GM23248 (cell line): ENCODE measurements at regions not wholly inside any gene's neighbourhood (a gene's known extent, or its start where the extent isn't known, plus 50 kb on each side); places are given as distances from the start of the nearest gene placed in this dataset.
"Not testable (repeated sequence)": the region's sequence is repeated elsewhere in the genome, so short reads cannot be mapped to it uniquely, and the experiment has no call there.

Experiments used
- DNase-seq: peaks from one replicate; pipeline ENCODE4 v3.0.0-alpha.2; 2015
- H2AFZ ChIP-seq: fragments of 200-600 bp; sonication (generic); 2 replicates; pipeline ENCODE4 v1.6.1; 2016; ENCODE audit warnings: antibody characterized with exemption
- H3F3A ChIP-seq: fragments of 200-600 bp; sonication (generic); 2 replicates; pipeline ENCODE4 v1.6.1; 2016; ENCODE audit warnings: mild to moderate bottlenecking, antibody characterized with exemption, mixed run types; ENCODE audit not compliant: insufficient read depth
- H3K27ac ChIP-seq: fragments of 200-600 bp; sonication (generic); 2 replicates; pipeline ENCODE4 v1.5.1; 2016; ENCODE audit warnings: mild to moderate bottlenecking
- H3K27me3 ChIP-seq: fragments of 200-600 bp; sonication (generic); replicated peaks from 2 replicates; pipeline ENCODE4 v1.6.1; 2016; ENCODE audit warnings: mild to moderate bottlenecking; ENCODE audit not compliant: insufficient read depth
- H3K36me3 ChIP-seq: fragments of 200-600 bp; sonication (generic); 2 replicates; pipeline ENCODE4 v1.6.1; 2016; ENCODE audit warnings: low read depth, mild to moderate bottlenecking
- H3K4me1 ChIP-seq: fragments of 200-600 bp; sonication (generic); 2 replicates; pipeline ENCODE4 v1.6.1; 2016; ENCODE audit warnings: mild to moderate bottlenecking; ENCODE audit not compliant: insufficient read depth
- H3K4me2 ChIP-seq: fragments of 200-600 bp; sonication (generic); one replicate; pipeline ENCODE4 v1.6.1; 2016; ENCODE audit warnings: mild to moderate bottlenecking; ENCODE audit not compliant: unreplicated experiment
- H3K4me3 ChIP-seq: fragments of 200-600 bp; sonication (generic); 2 replicates; pipeline ENCODE4 v1.5.1; 2016; ENCODE audit warnings: mild to moderate bottlenecking
- H3K79me2 ChIP-seq: fragments of 200-600 bp; sonication (generic); 2 replicates; pipeline ENCODE4 v1.6.1; 2016; ENCODE audit warnings: mild to moderate bottlenecking; ENCODE audit not compliant: insufficient read depth
- H3K9ac ChIP-seq: fragments of 200-600 bp; sonication (generic); 2 replicates; pipeline ENCODE4 v1.6.1; 2016; ENCODE audit warnings: mild to moderate bottlenecking
- H3K9me2 ChIP-seq: fragments of 200-600 bp; sonication (generic); 2 replicates; pipeline ENCODE4 v1.6.1; 2016; ENCODE audit warnings: mixed run types, mild to moderate bottlenecking, moderate library complexity; ENCODE audit not compliant: insufficient read depth
- H3K9me3 ChIP-seq: fragments of 200-600 bp; sonication (generic); one replicate; pipeline ENCODE4 v1.6.1; 2017; ENCODE audit warnings: low read depth
- H4K20me1 ChIP-seq: fragments of 200-600 bp; sonication (generic); 2 replicates; pipeline ENCODE4 v1.6.0; 2016; ENCODE audit not compliant: insufficient read depth
- EZH2 ChIP-seq: fragments of 200-600 bp; sonication (generic); IDR thresholded peaks from 2 replicates; pipeline ENCODE4 v1.6.1; 2018; ENCODE audit warnings: antibody characterized with exemption, mild to moderate bottlenecking; ENCODE audit not compliant: insufficient read depth, poor library complexity, severe bottlenecking
- EZH2phosphoT487 ChIP-seq: fragments of 200-600 bp; sonication (generic); IDR thresholded peaks from 2 replicates; pipeline ENCODE4 v1.6.1; 2018; ENCODE audit warnings: antibody characterized with exemption, moderate library complexity, mild to moderate bottlenecking, low read depth; ENCODE audit not compliant: insufficient read depth
- WGBS, 2 experiments: methylation state at CpG; one replicate each; pipeline ENCODE4 v1.1.6; 2015 to 2017; ENCODE audit warnings: low lambda C conversion rate in 2 of 2, low coverage in 1 of 2; ENCODE audit errors: missing lambda C conversion rate in 2 of 2; 5-methylcytosine and 5-hydroxymethylcytosine counted together
- in situ Hi-C: fragments of 300-500 bp; cut with MboI; formaldehyde crosslinking; loops from 2 replicates; pipeline ENCODE4 v1.15.0; 2020

DNA sequence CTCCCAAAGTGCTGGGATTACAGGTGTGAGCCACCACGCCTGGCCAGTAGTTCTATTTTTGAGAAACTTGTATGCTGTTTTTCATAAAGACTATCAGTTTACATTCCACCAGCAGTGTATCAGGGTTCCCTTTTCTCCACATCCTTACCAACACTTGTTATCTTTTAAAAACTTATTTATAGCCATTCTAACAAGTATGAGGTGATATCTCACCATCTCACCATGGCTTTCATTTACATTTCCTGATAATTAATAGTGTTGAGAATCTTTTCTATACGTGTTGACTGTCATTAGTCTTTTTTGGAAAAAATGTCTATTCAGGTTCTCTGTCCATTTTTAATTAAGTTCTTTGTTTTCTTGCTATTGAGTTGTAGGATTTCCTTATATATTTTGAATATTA, 416.1 kb downstream of the NEBL start:
- TF ChIP-seq EZH2 (no peak), EZH2phosphoT487 (no peak)
- H3K4me3 ChIP-seq: no peak overlapping the region
- no peak overlapping the region for H3K27ac ChIP-seq
- H4K20me1 ChIP-seq: no peaks in the 10 kb centered on the region
- no peaks in the 10 kb centered on the region for H3K36me3 ChIP-seq
- H3K4me2 ChIP-seq: no peak overlapping the region
- no peaks in the 10 kb centered on the region for H3K9me2 ChIP-seq
- WGBS, 2 experiments: 16 to 25% methylated on average over 2 of the region's 2 CpGs
- DNase-seq: no peak
- H3K27me3 ChIP-seq: no peaks in the 10 kb centered on the region
- H3F3A ChIP-seq: no peaks in the 10 kb centered on the region
- in situ Hi-C loops: no loop called here
- H2AFZ ChIP-seq: no peak overlapping the region
- no peaks in the 10 kb centered on the region for H3K4me1 ChIP-seq
- no peaks in the 10 kb centered on the region for H3K79me2 ChIP-seq
- H3K9ac ChIP-seq: no peak overlapping the region
- no peaks in the 10 kb centered on the region for H3K9me3 ChIP-seq

DNA sequence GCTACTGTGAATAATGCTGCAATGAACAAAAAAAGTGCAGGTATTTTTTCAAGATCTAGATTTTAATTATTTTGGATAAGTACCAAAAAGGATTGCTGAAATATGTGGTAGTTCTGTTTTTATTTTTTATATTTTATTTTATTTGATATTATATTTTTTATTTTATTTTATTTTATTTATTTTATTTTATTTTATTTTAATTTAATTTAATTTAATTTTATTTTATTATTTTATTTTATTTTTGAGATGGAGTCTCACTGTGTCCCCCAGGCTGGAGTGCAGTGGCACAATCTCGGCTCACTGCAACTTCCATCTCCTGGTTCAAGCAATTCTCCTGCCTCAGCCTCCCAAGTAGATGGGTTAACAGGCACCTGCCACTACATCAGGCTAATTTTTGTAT, 416.5 kb downstream of the NEBL start:
- H3K4me3 ChIP-seq, H3K27me3 ChIP-seq, H3K36me3 ChIP-seq, H3K4me1 ChIP-seq, H3K79me2 ChIP-seq, H3K9me2 ChIP-seq, in situ Hi-C loops, H3K9ac ChIP-seq, H3F3A ChIP-seq, H2AFZ ChIP-seq, H3K4me2 ChIP-seq, H4K20me1 ChIP-seq, H3K27ac ChIP-seq, H3K9me3 ChIP-seq, DNase-seq: not testable (repeated sequence)
- WGBS, 2 experiments: 20 to 48% methylated on average over 1 of the region's 1 CpG

DNA sequence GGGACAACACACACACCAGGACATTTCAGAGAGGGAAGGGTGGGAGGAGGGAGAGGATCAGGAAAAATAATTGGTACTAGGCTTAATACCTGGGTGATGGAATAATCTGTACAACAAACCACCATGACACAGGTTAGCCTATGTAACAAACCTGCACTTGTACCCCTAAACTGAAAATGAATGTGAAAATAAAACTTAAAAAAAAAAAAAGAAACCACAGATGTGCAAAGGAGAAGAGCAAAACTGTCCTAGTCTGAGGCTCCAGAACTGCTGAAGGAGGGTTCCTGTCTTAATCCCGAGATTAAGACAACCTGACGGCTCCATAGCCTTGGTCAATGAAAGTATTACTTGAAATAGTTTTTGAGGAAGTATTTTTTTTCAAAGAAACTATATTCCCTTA, 423.0 kb downstream of the NEBL start:
- Histone ChIP-seq H3K9me2 (0 out of 2 replicates have a peak, but pooled peaks cover 3% of the 10 kb centered on the region), H4K20me1 (no peaks in the 10 kb centered on the region), H3K79me2 (no peaks in the 10 kb centered on the region), H3K4me3 (no peak overlapping the region), H3K27ac (no peak overlapping the region), H3K9ac (no peak overlapping the region), H3K27me3 (no peaks in the 10 kb centered on the region), H3K4me1 (no peaks in the 10 kb centered on the region), H3K36me3 (no peaks in the 10 kb centered on the region), H3F3A (no peaks in the 10 kb centered on the region), H2AFZ (no peak overlapping the region), H3K4me2 (no peak overlapping the region), H3K9me3 (no peaks in the 10 kb centered on the region)
- DNase-seq: no peak
- 54 to 59% methylated on average over 2 of the region's 2 CpGs for WGBS, 2 experiments
- in situ Hi-C loops: no loop called here
- TF ChIP-seq EZH2 (no peak), EZH2phosphoT487 (no peak)

DNA sequence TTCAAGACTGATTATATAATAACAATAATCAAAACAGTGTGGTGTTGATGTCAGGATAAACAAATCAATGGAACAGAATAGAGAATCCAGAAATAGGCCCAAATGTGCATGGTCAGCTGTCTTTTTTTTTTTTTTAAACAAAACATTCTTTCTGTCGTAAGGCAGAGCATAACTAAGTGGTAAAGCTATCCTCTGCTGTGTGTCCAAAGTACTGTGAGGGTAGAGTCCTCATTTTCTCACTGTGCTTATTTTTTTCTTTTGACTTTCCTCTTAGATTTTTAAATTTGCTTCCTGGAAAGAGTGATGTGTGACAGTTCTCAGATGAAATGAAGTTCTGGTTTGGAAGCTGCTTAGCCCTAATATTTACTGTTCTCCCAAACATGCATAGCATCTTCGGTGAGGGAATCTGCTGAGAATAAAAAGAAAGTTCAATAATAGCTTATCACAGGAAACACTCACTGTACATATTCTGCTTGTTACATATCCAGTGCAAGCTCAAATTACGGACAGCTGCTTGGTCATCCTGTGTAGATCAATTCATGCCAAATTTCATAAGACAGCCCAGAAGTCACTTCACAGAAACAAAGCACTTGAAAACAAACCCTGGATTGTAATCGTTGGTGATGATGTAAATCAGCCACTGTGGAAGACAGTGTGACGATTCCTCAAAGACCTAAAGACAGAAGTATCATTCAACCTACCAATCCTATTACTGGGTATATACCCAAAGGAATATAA, 423.9 kb downstream of the NEBL start:
- no peaks in the 10 kb centered on the region for H3K9me3 ChIP-seq
- WGBS, 2 experiments: 6 to 8% methylated on average over 5 of the region's 5 CpGs

DNA sequence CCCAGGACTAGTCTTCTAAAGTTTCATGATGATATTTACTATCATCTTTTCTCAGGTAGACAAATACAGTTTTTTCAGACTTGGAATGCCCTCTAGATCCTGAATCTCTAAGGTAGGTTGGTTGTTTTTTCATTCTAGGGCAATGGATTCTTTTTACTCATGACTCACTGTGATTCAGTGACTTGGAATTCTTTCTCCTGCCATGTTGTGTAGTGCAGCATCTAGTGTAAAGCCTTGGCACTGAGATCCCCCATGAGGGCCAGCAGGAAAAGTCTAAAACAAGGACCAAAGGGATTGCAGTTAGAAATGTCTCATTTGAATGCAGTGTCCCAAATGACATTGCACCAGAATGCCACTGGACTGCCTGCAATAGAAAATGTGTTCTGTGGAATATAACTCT, 430.4 kb downstream of the NEBL start:
- Histone ChIP-seq H2AFZ (no peak overlapping the region), H3K4me2 (no peak overlapping the region), H3K9me3 (no peaks in the 10 kb centered on the region), H3F3A (no peaks in the 10 kb centered on the region), H3K36me3 (no peaks in the 10 kb centered on the region), H3K9ac (no peak overlapping the region), H3K79me2 (no peaks in the 10 kb centered on the region), H3K9me2 (0 out of 2 replicates have a peak, but pooled peaks cover 3% of the 10 kb centered on the region), H4K20me1 (no peaks in the 10 kb centered on the region), H3K4me3 (no peak overlapping the region), H3K27me3 (no peaks in the 10 kb centered on the region), H3K27ac (no peak overlapping the region), H3K4me1 (no peaks in the 10 kb centered on the region)
- no peak for TF ChIP-seq EZH2
- no peak for TF ChIP-seq EZH2phosphoT487
- in situ Hi-C loops: no loop called here
- DNase-seq: no peak

More for the DNA sequence above, 423.9 kb downstream of the NEBL start:
- no peaks in the 10 kb centered on the region for H3K27me3 ChIP-seq
- no peaks in the 10 kb centered on the region for H4K20me1 ChIP-seq
- H3K27ac ChIP-seq: no peak overlapping the region
- H3K9me2 ChIP-seq: 0 out of 2 replicates have a peak, but pooled peaks cover 3% of the 10 kb centered on the region
- no peak overlapping the region for H3K9ac ChIP-seq
- no peaks in the 10 kb centered on the region for H3K4me1 ChIP-seq
- no peak for DNase-seq
- no peaks in the 10 kb centered on the region for H3K36me3 ChIP-seq
- no peaks in the 10 kb centered on the region for H3K79me2 ChIP-seq
- TF ChIP-seq EZH2phosphoT487 (no peak), EZH2 (no peak)
- no peaks in the 10 kb centered on the region for H3F3A ChIP-seq
- in situ Hi-C loops: no loop called here
- no peak overlapping the region for H2AFZ ChIP-seq
- no peak overlapping the region for H3K4me2 ChIP-seq
- no peak overlapping the region for H3K4me3 ChIP-seq
